ENCODE measurements at regions not wholly inside any gene's neighbourhood (a gene's known extent, or its start where the extent isn't known, plus 50 kb on each side); places are given as distances from the start of the nearest gene placed in this dataset.

DNA sequence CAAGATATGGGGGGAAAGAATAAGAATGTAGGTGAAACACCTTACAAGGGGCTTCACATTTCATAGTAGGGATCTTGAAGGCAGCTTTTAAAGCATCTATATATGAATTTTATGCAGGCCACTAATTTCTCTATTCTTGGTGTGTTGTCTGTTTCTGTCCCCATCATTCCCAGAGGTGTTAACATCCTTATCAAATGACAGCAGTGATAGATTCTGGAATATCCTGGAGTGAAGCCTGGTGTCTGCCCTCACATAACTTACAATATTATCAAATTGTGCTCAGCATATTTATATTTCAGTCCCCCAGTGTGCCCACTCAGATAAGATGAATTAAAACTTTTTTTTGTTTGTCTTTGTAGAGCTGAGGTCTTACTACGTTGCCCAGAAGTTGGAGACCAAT lies 486.2 kb downstream of the EPHA4 start:
- intact Hi-C loops (cut with DNase I), result no loop called here
- Histone ChIP-seq H3K9me3 (no peaks in the 10 kb centered on the region), H3K27me3 (peaks cover 0 to 67% (median 0%) of the 10 kb centered on the region in 4 donors), H3K4me1 (no peaks in the 10 kb centered on the region), H3K27ac (no peak overlapping the region), H3K36me3 (no peaks in the 10 kb centered on the region), H3K4me3 (no peak overlapping the region)
- no peak for DNase-seq
- TF ChIP-seq CTCF (IDR thresholded peaks at IDR 0.05) (no peak), POLR2A (IDR thresholded peaks at IDR 0.05) (no peak)
- 86 to 93% methylated on average over 1 of the region's 1 CpG for WGBS, 2 donors

GRCh38 chr2:221087779-221088178 lies 484.3 kb downstream of the EPHA4 start:
- no peak overlapping the region for H3K4me3 ChIP-seq
- H3K4me1 ChIP-seq, result no peaks in the 10 kb centered on the region
- H3K36me3 ChIP-seq, result no peaks in the 10 kb centered on the region
- no peak for DNase-seq
- intact Hi-C loops (cut with DNase I), result no loop called here
- WGBS, 2 donors, result 87 to 89% methylated on average over 7 of the region's 7 CpGs
- peaks cover 0 to 84% (median 0%) of the 10 kb centered on the region in 4 donors for H3K27me3 ChIP-seq
- H3K27ac ChIP-seq, result no peak overlapping the region
- TF ChIP-seq CTCF (IDR thresholded peaks at IDR 0.05), result no peak
- TF ChIP-seq POLR2A (IDR thresholded peaks at IDR 0.05), result no peak
- H3K9me3 ChIP-seq, result no peaks in the 10 kb centered on the region

DNA sequence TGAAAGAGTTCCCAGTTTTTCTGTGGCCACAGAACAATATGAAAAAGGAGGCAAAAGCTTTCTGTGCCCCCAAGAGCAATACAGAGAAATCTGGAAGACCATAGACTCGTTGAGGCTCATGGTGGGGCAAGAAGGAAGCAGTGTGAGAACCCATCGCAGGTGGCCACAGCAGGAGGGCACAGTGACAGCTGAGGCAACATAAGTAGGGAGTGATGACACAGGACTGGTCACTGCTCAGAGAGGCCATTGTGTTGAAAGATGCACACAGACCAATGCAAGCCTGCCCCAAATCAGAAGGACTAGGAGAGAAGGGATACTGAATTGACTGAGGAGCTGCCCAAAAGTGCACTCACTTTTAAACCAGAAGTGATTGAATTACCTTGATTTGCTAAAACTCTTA lies 483.6 kb downstream of the EPHA4 start:
- intact Hi-C loops (cut with DNase I), result no loop called here
- H3K4me1 ChIP-seq, result no peaks in the 10 kb centered on the region
- TF ChIP-seq POLR2A (IDR thresholded peaks at IDR 0.05) (no peak), CTCF (IDR thresholded peaks at IDR 0.05) (no peak)
- no peak overlapping the region for H3K4me3 ChIP-seq
- no peaks in the 10 kb centered on the region for H3K9me3 ChIP-seq
- no peak for DNase-seq
- peaks cover 0 to 89% (median 0%) of the 10 kb centered on the region in 4 donors for H3K27me3 ChIP-seq
- no peaks in the 10 kb centered on the region for H3K36me3 ChIP-seq
- WGBS, 2 donors, result 64 to 72% methylated on average over 2 of the region's 2 CpGs
- H3K27ac ChIP-seq, result no peak overlapping the region

- intact Hi-C loops (cut with DNase I), result no loop called here
- Histone ChIP-seq H3K4me1 (peaks cover 0 to 31% (median 0%) of the 10 kb centered on the region in 3 donors), H3K9me3 (no peaks in the 10 kb centered on the region), H3K27ac (no peak overlapping the region), H3K27me3 (peaks cover 0 to 78% (median 0%) of the 10 kb centered on the region in 4 donors), H3K4me3 (no peak overlapping the region), H3K36me3 (no peaks in the 10 kb centered on the region)
- DNase-seq, result no peak
- 0% methylated on average over 1 of the region's 1 CpG for WGBS, 2 donors
- no peak for TF ChIP-seq POLR2A (IDR thresholded peaks at IDR 0.05)
- no peak for TF ChIP-seq CTCF (IDR thresholded peaks at IDR 0.05)
Measured at GRCh38 chr2:221095356-221095755, 476.7 kb downstream of the EPHA4 start.

GRCh38 chr2:221096706-221097567 lies 475.2 kb downstream of the EPHA4 start:
- intact Hi-C loops (cut with DNase I), result no loop called here
- H3K9me3 ChIP-seq, result no peaks in the 10 kb centered on the region
- H3K4me1 ChIP-seq, result peaks cover 0 to 31% (median 0%) of the 10 kb centered on the region in 3 donors
- no peak overlapping the region for H3K4me3 ChIP-seq
- peaks cover 0 to 80% (median 0%) of the 10 kb centered on the region in 4 donors for H3K27me3 ChIP-seq
- no peaks in the 10 kb centered on the region for H3K36me3 ChIP-seq
- no peak for DNase-seq
- H3K27ac ChIP-seq, result no peak overlapping the region
- 29 to 42% methylated on average over 9 to 10 of the region's 10 CpGs for WGBS, 2 donors
- TF ChIP-seq POLR2A (IDR thresholded peaks at IDR 0.05) (no peak), CTCF (IDR thresholded peaks at IDR 0.05) (no peak)
